RCC 7860 (cell line): ENCODE measurements at regions not wholly inside any gene's neighbourhood (a gene's known extent, or its start where the extent isn't known, plus 50 kb on each side); places are given as distances from the start of the nearest gene placed in this dataset.

Experiments used
- DNase-seq: peaks from one replicate; pipeline ENCODE4 v3.0.0-alpha.2; 2015; ENCODE audit warnings: low spot score
- FAIRE-seq: peaks from 2 replicates; lab custom pipeline; 2012; peaks lifted over from hg19 to GRCh38; lab: Jason Lieb, UNC

- no peak for DNase-seq
- FAIRE-seq = no peak
Observed at GRCh38 chr22:44596396-44597125, 98.5 kb upstream of the RTL6 start.

DNA sequence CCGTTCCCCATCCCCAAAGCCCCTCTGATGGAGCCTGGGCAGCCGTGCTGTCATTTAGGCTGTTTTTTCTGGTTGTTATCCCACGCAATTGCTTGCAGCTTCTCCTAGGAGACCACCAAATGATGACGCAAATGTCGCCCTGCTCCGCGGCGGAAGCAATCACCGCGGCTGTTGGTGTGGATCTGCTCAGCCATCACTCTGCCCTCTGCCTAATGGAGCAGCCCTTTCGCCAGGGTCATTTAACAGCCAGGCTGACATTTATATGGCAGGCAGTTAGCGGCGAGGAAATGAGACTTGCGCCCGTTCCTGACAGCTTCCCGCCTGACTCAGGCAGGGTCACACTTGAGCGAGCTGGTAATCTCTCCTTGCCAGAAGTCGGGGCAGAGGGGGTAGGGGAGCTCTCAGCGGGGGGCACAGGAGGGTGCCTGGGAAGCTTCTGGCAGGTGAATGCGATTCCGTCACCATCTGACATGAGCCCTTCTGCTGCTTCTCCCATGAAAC, 97.9 kb upstream of the RTL6 start:
- FAIRE-seq (peak; percentile 81), DNase-seq (peak; percentile 87)

- DNase-seq = no peak
- no peak for FAIRE-seq
Observed at GRCh38 chr22:44594951-44595350, 96.9 kb upstream of the RTL6 start.

DNA sequence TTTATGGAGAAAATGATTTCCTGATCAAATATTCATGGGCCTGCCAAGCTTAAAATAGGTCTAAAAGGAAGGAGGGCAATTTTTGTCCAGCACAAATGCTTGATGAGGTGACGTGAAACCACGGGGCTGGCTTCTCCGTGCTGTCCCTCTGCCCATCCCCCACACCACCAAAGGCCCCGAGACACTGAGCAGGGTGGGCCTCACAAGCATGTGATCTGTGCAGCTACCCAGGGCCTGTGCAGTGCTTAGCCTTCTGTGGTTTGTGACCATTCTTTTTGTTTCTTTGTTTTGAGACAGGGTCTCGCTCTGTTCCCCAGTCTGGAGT, 94.8 kb upstream of the RTL6 start:
- FAIRE-seq (no peak), DNase-seq (no peak)

DNA sequence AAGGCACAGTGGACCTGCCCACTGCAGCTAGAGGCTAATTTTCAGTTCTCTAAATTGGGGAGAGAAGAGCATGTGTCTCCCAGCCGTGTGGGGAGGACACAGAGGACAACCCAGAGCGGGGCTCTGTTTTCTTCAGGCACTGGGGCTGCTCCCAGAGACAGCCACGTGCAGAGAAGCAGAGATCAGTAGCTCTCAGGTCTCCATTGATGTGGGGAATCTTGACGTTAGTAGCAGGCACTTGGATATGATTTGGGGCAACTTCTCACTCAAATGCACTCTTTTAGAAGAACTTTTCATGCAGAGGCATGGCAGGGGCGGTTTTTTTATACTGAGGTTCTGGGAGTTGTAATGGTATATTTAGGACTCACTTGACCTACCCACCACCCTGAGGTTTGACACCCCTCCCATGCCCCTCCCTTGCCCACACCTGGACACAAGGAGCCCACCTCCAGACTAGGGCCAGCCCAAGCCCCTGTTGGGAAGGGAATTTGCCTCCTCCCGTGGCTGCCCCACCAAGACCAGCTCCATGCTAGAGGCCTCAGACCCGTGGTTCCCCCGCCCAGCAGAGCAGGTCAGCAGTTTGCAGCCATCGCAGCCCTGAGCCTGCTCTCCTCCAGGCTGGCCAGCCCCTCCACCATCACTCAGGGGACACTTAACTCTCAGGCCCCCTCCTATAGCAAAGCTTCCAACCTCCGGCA, 94.2 kb upstream of the RTL6 start:
- FAIRE-seq (no peak), DNase-seq (no peak)

GRCh38 chr22:44591146-44591790, 93.2 kb upstream of the RTL6 start:
- FAIRE-seq = no peak

DNA sequence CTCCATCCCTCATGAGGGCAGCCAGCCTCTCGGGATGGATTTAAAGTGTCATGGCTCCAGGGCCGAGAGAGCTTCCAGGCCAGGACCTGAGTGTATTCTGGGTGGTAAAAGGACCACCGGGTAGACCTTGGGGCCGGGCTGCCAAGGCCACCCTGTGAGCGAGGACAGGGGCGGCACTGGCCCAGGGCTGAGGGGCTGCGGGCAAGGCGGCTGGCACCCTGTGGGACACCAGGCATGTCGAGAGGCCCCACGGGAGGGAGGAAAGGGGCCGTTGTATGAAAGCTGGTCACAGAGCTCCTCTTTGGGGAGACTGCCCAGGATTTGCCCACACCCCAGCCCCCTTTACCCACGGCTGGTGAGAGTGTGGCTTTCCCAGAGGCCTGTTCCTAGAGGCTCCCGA, 92.3 kb upstream of the RTL6 start:
- FAIRE-seq (no peak), DNase-seq (no peak)

More at GRCh38 chr22:44591146-44591790, 93.2 kb upstream of the RTL6 start:
- no peak for DNase-seq

DNA sequence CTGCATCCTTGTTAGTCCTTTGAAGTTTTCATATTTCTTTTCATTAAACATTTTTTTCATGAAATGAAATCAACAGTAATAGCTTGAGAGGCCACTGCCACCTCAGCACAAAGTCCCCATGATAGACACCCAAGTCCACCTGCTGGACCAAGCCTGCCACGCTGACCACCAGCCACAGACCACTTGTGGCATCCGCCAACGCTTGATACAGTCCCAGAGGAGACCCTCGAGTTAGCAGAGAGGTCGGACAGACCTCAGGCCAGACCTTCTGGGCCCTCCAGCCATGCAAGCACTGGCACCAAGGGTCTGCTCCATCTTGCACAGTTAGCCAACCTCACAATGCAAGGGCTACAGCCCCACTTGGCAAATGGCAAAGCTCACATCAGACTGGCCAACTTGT, 91.8 kb upstream of the RTL6 start:
- DNase-seq (no peak), FAIRE-seq (no peak)

- DNase-seq (no peak), FAIRE-seq (no peak)
Observed at GRCh38 chr22:44588348-44588747, 90.3 kb upstream of the RTL6 start.

DNA sequence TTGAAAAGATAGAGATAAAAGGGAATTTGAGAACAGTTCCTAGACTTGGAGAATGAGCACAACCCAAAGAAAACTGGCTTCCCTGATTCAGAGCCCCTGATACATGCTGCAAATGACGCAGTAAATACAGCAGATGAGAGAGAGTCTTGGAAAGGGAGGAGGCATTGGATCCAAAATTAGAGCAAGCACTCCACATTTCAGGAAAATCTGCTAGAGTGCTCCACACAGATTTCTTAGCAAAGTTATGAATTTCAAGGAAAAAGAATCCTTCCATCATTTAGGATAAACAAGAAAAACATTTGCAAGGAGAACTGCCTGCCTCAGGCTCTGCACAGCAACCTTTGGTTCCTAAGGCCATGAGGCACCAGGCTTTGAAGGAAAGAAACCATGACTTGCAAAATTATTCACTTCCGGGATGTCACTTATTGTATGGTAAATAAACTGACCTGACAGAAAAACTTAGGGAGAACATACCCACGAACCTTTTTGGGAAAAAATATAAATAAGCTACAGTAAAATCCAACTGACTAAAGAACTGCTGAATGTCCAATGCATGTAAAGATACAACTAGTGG, 89.8 kb upstream of the RTL6 start:
- FAIRE-seq (no peak), DNase-seq (no peak)

DNA sequence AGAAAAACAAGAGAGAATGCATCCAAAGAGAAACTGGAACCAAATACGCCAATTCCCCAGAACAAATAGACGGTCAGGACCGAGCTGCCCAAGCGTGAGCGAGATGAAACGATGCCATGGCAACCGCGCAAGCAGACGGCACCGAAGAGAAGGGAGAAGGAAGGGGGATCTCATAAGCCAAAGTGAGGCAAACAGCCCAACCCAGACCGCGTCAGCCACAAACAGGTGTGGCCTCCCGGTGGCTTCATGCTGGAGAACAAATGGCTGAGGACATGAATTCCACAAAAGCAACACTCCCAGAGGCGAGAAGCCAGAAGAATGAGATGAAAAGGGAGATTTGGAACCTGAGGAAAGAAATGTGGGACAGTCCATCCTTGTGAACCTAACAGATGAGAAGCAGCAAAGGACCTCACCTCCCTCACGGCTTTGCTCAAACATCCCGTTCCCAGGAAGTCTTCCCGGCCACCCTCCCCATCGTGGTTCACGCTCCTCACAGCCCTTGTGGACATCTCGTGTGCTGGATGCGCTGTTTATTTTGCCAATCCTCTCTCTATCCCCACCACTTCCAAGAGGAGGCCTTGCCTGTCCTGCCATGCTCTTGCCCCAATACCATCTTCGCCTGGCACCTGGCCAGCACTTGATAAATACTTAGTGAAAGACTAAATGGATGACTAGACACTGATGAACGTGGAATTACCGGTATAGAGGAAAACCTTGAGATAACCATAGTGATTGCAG, 89.1 kb upstream of the RTL6 start:
- no peak for FAIRE-seq
- DNase-seq = no peak

DNA sequence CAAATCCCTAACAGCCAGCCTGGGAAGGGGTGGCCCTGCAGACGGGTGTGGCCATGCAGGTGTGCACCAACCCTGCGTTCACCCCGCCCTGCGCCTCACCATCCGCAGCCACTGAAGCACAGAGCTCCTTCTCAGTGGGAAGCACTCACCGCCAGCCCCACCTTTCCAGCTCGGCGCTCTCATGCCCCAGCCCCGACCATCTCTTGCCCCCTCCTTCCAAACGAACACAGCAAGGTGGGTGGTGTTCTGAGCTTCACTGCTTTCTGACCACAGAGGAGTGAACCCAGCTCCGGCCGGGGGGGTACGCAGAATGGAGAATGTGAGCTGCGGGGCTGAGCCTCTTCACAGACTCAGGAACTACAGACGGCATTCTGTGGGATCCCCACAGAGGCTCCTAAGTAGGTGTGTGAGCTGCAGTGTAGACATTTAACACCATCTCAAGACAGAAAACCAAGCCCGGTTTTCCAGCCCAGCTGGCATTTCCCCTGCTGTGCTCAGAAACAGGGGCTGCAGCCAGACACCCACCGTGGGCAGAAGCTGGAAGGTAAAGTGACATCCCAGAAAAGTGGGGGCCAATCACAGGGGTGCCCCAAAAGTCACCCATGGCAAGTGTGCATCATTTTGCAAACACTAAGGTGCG, 88.4 kb upstream of the RTL6 start:
- no peak for FAIRE-seq
- no peak for DNase-seq

DNA sequence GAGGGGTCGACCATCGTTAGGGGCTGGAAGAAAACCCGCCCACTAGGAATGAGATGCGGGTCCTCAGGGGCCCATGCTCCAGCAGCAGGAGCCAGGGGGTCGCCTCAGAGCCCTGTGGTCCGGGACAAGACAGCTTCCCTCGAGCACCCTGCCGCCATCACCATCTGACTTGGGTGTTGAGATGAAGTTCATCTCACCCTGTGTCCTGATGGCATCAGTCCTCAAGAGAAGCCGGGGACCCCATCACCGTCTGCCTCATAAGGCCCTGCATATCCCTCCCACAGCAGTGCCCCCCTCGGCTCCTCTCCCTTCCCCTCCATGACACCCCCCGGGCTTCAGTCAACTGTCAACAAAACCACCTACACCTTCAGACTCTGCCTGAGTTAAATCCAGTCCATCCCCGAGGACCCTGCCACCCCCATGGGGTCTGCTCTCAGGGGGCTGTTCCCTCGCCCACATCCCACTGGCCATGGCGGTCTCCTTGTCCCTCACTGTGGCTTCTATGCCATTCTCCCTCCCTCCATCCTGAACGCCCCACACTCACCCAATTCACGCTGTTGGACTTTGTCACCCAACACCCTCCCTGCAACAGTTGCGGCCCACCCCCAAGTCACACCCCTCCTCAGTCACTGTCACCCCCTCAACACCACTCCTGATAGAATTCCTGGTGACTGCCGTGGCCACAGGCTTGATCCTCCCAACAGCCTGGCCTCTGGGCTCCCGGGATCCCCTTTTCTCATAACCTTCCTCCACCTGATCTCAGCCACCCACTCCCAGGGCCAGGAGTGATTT, 87.7 kb upstream of the RTL6 start:
- FAIRE-seq = no peak
- DNase-seq = no peak

GRCh38 chr22:44584256-44584902, 86.3 kb upstream of the RTL6 start:
- FAIRE-seq = no peak
- no peak for DNase-seq

DNA sequence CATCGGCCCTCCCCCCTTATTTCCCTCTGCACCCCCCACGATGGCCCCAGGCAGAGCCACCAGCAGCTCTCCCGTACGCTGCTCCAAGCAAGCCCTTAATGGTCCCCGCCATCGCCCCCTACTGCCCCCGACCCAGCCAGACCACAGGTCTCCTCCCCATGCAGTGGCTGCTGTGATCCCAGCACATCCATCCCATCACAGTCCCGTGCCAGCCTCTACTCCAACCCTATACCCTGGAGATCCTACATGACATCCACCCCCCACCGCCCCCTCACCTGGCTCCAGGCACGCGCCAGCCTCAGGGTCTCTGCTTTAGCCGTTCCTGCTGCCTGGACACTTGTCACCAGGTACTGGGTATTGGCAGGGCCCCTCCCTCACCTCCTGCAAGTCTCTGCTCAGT, 85.8 kb upstream of the RTL6 start:
- no peak for FAIRE-seq
- DNase-seq = no peak

- no peak for DNase-seq
- no peak for FAIRE-seq
Observed at GRCh38 chr22:44583061-44583760, 85.2 kb upstream of the RTL6 start.

DNA sequence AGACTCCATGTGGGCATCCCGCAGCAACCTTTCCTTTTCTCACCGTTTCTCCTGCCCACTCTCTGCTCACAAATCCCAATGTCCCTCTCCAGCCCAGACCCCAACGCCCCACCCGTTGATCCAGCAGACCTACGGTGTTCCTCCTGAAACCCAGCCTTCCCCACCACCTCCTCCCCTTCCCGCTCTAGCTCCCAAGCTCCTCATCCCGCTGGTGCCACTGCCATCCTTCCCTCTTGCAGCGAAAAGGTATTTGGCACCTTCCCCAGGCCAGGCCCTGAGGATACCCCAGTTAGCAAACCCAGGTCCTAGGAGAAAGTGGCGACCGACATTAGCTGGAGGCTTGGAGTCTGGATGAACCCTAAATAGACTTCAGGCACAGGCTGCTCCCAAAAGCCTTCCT, 84.0 kb upstream of the RTL6 start:
- no peak for FAIRE-seq
- DNase-seq = no peak

DNA sequence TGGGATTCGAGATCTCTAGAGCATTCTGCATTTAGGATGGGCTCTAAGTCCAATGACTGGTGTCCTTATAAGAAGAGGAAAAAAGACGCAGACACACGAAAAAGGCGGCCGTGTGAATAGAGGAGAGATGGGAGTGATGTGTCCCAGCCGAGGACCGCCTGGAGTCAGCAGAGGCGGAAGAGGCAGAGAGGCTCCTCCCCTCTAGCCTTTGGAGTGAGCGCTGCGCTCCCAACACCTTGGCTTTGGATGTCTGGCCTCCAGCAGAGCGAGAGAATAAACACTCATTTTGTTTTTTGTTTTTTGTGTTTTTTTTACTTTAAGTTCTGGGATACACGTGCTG, 83.0 kb upstream of the RTL6 start:
- no peak for DNase-seq
- no peak for FAIRE-seq
